ENCODE measurements at regions not wholly inside any gene's neighbourhood (a gene's known extent, or its start where the extent isn't known, plus 50 kb on each side); places are given as distances from the start of the nearest gene placed in this dataset.

DNA sequence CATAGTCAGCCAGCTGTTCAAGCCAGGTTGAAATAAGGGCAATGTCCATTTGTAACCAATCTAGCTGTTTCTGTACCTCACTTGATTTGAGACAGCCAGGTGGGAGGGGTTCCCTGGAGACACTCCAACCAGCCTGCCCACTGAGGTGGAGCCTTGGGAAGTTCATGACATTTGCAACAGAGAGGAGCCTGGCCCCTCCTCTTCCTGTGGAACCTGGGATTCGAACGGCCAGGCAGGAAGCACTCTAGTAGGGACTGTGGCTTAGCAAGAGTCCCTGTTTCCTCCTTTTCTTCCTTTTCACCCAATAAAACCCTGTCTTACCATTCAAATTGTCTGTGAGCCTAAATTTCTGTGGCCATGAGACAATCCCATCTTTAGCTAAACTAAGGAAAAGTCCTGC lies 312.3 kb upstream of the NMUR2 start:
- H3K27me3 ChIP-seq (ENCODE audit: control insufficient read depth in 3 of 3, insufficient read depth in 3 of 3, low read length in 2 of 3): no peaks in the 10 kb centered on the region
- no peak overlapping the region for H3K9ac ChIP-seq (ENCODE audit: insufficient read depth in 1 of 2, low read length in 2 of 2)
- H3K27ac ChIP-seq (ENCODE audit: low read depth in 1 of 2, low read length in 1 of 2): no peak overlapping the region
- TF ChIP-seq, protein P1, sequence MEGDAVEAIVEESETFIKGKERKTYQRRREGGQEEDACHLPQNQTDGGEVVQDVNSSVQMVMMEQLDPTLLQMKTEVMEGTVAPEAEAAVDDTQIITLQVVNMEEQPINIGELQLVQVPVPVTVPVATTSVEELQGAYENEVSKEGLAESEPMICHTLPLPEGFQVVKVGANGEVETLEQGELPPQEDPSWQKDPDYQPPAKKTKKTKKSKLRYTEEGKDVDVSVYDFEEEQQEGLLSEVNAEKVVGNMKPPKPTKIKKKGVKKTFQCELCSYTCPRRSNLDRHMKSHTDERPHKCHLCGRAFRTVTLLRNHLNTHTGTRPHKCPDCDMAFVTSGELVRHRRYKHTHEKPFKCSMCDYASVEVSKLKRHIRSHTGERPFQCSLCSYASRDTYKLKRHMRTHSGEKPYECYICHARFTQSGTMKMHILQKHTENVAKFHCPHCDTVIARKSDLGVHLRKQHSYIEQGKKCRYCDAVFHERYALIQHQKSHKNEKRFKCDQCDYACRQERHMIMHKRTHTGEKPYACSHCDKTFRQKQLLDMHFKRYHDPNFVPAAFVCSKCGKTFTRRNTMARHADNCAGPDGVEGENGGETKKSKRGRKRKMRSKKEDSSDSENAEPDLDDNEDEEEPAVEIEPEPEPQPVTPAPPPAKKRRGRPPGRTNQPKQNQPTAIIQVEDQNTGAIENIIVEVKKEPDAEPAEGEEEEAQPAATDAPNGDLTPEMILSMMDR (IDR thresholded peaks at IDR 0.05; ENCODE audit: control extremely low read depth, extremely low read depth): no peak
- DNase-seq: no peak
- WGBS, 2 donors: 17 to 40% methylated on average over 2 of the region's 2 CpGs
- H3K4me1 ChIP-seq (ENCODE audit: control insufficient read depth in 5 of 5, insufficient read depth in 5 of 5, low read length in 5 of 5): no peaks in the 10 kb centered on the region
- no peak for ATAC-seq (ENCODE audit: insufficient read depth, low FRiP score)
- H3K4me3 ChIP-seq: no peak overlapping the region
- no peaks in the 10 kb centered on the region for H3K36me3 ChIP-seq (ENCODE audit: control insufficient read depth in 4 of 4, insufficient read depth in 4 of 4, low read length in 4 of 4)
- H3K9me3 ChIP-seq (ENCODE audit: control insufficient read depth in 4 of 4, insufficient read depth in 3 of 4, low read length in 3 of 4): peaks cover 0 to 8% (median 0%) of the 10 kb centered on the region in 4 donors

DNA sequence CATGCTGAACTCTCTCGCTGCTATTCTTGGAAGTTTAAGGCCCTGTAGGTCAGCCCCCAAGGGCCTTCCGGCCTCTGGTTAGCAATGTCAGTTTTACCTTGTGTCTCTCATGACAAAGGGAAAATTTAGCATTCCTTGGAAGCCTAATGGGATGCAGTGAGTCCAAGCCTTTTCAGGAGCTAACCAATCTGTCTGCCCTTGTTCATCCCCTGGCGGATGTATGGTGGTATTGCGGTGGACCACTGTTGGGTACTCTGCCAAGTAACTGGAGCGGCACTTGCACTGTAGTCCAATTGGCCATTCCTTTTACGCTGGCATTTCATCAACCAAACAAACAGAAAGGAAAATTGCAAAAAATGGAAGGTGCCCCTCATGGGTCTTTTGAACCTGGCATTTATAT lies 318.4 kb upstream of the NMUR2 start:
- peaks cover 0 to 13% (median 0%) of the 10 kb centered on the region in 4 donors for H3K9me3 ChIP-seq (ENCODE audit: control insufficient read depth in 4 of 4, insufficient read depth in 3 of 4, low read length in 3 of 4)
- no peak overlapping the region for H3K27ac ChIP-seq (ENCODE audit: low read depth in 1 of 2, low read length in 1 of 2)
- no peaks in the 10 kb centered on the region for H3K27me3 ChIP-seq (ENCODE audit: control insufficient read depth in 3 of 3, insufficient read depth in 3 of 3, low read length in 2 of 3)
- DNase-seq: no peak
- no peaks in the 10 kb centered on the region for H3K4me1 ChIP-seq (ENCODE audit: control insufficient read depth in 5 of 5, insufficient read depth in 5 of 5, low read length in 5 of 5)
- H3K9ac ChIP-seq (ENCODE audit: insufficient read depth in 1 of 2, low read length in 2 of 2): no peak overlapping the region
- H3K4me3 ChIP-seq: no peak overlapping the region
- ATAC-seq (ENCODE audit: insufficient read depth, low FRiP score): no peak
- TF ChIP-seq, protein P1 (IDR thresholded peaks at IDR 0.05; ENCODE audit: control extremely low read depth, extremely low read depth): no peak
- 89 to 93% methylated on average over 6 of the region's 6 CpGs for WGBS, 2 donors
- H3K36me3 ChIP-seq (ENCODE audit: control insufficient read depth in 4 of 4, insufficient read depth in 4 of 4, low read length in 4 of 4): no peaks in the 10 kb centered on the region

DNA sequence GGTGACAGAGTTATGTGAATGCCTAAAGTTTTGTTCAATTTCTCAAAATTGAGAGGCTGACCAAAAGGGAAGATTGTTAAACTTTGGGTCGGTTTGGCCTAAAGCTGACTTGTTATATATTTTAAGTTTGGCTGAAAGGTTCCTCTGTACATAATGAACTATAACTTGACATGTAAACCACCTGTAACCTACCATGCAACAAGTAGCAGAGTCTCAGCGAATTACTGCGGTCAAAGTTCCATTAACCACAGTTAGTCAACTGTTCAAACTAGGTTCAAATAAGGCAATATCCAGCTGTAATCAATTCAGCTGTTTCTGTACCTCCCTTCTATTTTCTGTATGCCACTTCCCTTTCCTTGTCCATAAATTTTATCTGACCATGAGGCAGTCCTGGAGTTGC lies 325.1 kb upstream of the NMUR2 start:
- peaks cover 0 to 4% (median 0%) of the 10 kb centered on the region in 4 donors for H3K9me3 ChIP-seq (ENCODE audit: control insufficient read depth in 4 of 4, insufficient read depth in 3 of 4, low read length in 3 of 4)
- no peak overlapping the region for H3K9ac ChIP-seq (ENCODE audit: insufficient read depth in 1 of 2, low read length in 2 of 2)
- TF ChIP-seq, protein P1 (IDR thresholded peaks at IDR 0.05; ENCODE audit: control extremely low read depth, extremely low read depth): no peak
- H3K4me1 ChIP-seq (ENCODE audit: control insufficient read depth in 5 of 5, insufficient read depth in 5 of 5, low read length in 5 of 5): no peaks in the 10 kb centered on the region
- DNase-seq (no peak), ATAC-seq (ENCODE audit: insufficient read depth, low FRiP score) (no peak)
- H3K27me3 ChIP-seq (ENCODE audit: control insufficient read depth in 3 of 3, insufficient read depth in 3 of 3, low read length in 2 of 3): no peaks in the 10 kb centered on the region
- WGBS, 2 donors: 90% methylated on average over 3 of the region's 3 CpGs
- H3K27ac ChIP-seq (ENCODE audit: low read depth in 1 of 2, low read length in 1 of 2): no peak overlapping the region
- H3K4me3 ChIP-seq: no peak overlapping the region
- no peaks in the 10 kb centered on the region for H3K36me3 ChIP-seq (ENCODE audit: control insufficient read depth in 4 of 4, insufficient read depth in 4 of 4, low read length in 4 of 4)

DNA sequence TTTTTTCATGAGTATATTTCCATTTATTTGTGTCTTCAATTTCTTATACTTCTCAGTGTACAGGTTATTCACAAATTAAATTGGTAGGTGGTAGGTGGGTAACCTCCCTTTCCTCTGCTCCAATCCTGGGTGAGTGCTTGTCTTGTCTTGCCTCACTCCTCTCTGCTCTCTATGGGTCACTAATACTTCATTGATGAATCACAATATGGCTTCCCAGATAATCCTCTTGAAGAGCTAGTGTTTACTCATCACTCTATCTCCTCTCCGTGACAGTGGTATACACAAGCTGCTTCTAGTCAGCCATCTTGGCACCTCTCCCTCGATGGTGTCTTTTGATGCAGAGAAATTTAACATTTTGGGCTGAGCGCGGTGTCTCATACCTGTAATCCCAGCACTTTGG lies 331.8 kb upstream of the NMUR2 start:
- 84 to 88% methylated on average over 4 of the region's 4 CpGs for WGBS, 2 donors
- Histone ChIP-seq H3K36me3 (ENCODE audit: control insufficient read depth in 4 of 4, insufficient read depth in 4 of 4, low read length in 4 of 4) (no peaks in the 10 kb centered on the region), H3K4me3 (no peak overlapping the region), H3K27me3 (ENCODE audit: control insufficient read depth in 3 of 3, insufficient read depth in 3 of 3, low read length in 2 of 3) (no peaks in the 10 kb centered on the region), H3K27ac (ENCODE audit: low read depth in 1 of 2, low read length in 1 of 2) (no peak overlapping the region), H3K9ac (ENCODE audit: insufficient read depth in 1 of 2, low read length in 2 of 2) (no peak overlapping the region), H3K4me1 (ENCODE audit: control insufficient read depth in 5 of 5, insufficient read depth in 5 of 5, low read length in 5 of 5) (no peaks in the 10 kb centered on the region), H3K9me3 (ENCODE audit: control insufficient read depth in 4 of 4, insufficient read depth in 3 of 4, low read length in 3 of 4) (peaks cover 0 to 11% (median 3%) of the 10 kb centered on the region in 4 donors)
- ATAC-seq (ENCODE audit: insufficient read depth, low FRiP score) (no peak), DNase-seq (no peak)
- TF ChIP-seq, protein P1 (IDR thresholded peaks at IDR 0.05; ENCODE audit: control extremely low read depth, extremely low read depth): no peak

Measured in lung (tissue), 11 donors.